Calu3 (cell line): ENCODE measurements at regions not wholly inside any gene's neighbourhood (a gene's known extent, or its start where the extent isn't known, plus 50 kb on each side); places are given as distances from the start of the nearest gene placed in this dataset.

Source experiments
- BruUV-seq: library from RNA; stranded (reverse); fragments of 400-500 nt; replicated peaks from 2 replicates; lab custom pipeline; 2021; lab: Mats Ljungman, UMichigan
- CTCF ChIA-PET: fragments of 300-600 bp; sonication (Branson Sonifier 250); formaldehyde crosslinking; loops from one replicate; lab custom pipeline; 2022; ENCODE audit warnings: antibody characterized with exemption; lab: Charles Lee
- DNase-seq: peaks from one replicate; pipeline ENCODE4 v3.0.0; 2022
- H3K27ac Mint-ChIP-seq: one replicate; pipeline ENCODE4 v1.8.0; 2022; ENCODE audit warnings: mixed read lengths; ENCODE audit not compliant: unreplicated experiment
- H3K27me3 Mint-ChIP-seq: one replicate; pipeline ENCODE4 v1.8.0; 2022; ENCODE audit warnings: mixed read lengths; ENCODE audit not compliant: unreplicated experiment
- H3K36me3 Mint-ChIP-seq: one replicate; pipeline ENCODE4 v1.8.0; 2022; ENCODE audit warnings: mild to moderate bottlenecking, moderate library complexity, mixed read lengths; ENCODE audit not compliant: insufficient read depth, unreplicated experiment
- H3K4me1 Mint-ChIP-seq: one replicate; pipeline ENCODE4 v1.8.0; 2022; ENCODE audit warnings: mild to moderate bottlenecking, low read depth, mixed read lengths; ENCODE audit not compliant: unreplicated experiment
- H3K4me3 Mint-ChIP-seq: one replicate; pipeline ENCODE4 v1.8.0; 2022; ENCODE audit warnings: mild to moderate bottlenecking, low read depth, moderate library complexity, mixed read lengths; ENCODE audit not compliant: unreplicated experiment
- H3K9me3 Mint-ChIP-seq: one replicate; pipeline ENCODE4 v1.8.0; 2022; ENCODE audit warnings: low read depth, mixed read lengths; ENCODE audit not compliant: unreplicated experiment
- CTCF ChIP-seq: fragments of 200-600 bp; IDR thresholded peaks from one replicate; pipeline ENCODE4 v1.8.0; 2022; ENCODE audit warnings: antibody characterized with exemption; ENCODE audit not compliant: unreplicated experiment
- intact Hi-C: fragments of 100-400 bp; cut with micrococcal nuclease; formaldehyde crosslinking; loops from one replicate; pipeline ENCODE4 v1.10.0; 2022; ENCODE audit not compliant: unreplicated experiment

DNA sequence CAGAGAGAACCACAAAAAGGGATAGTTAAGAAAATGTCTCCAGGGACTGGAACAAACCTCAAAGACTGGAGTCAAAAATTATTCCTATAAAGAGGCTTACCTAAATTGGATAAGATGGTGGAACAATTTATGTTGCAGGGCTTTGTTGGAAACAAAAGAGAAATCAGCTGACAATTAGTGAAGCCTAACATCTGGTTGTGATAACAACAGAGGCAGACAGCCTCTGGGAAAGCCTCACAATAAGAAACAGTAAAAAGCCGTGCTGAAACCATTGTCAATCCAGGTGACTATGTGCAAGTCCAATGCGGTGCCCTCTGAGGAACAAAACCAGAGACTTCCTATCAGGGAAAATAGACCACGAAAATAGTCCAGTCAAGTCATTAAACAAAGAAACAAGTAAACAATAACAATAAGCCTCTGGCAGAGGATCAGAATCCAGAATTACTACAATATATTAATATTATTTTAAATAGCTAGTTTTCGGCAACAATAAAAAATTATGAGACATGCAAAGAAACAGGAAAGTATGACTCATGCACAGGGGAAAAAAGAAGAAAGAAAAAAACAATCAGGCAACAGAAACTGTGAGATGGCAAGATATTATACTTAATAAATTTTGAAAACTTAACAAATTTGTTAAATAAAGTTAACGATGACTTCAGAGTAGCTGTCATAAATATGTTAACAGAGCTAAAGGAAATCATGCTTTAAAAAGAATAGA lies 99.7 kb upstream of the RXFP2 start:
- no peak for DNase-seq
- Mint-ChIP-seq H3K4me3 (no peak overlapping the region), H3K36me3 (no peaks in the 10 kb centered on the region), H3K4me1 (no peaks in the 10 kb centered on the region), H3K27me3 (no peaks in the 10 kb centered on the region), H3K9me3 (peaks cover 9% of the 10 kb centered on the region), H3K27ac (no peak overlapping the region)
- CTCF ChIA-PET: interaction anchor here (0.6 kb wide), 1 partner anchor 42 kb away, joined by 3 read pairs; no protein-coding TSS in a partner anchor
- intact Hi-C loops: no loop called here
- BruUV-seq: no TSS peak
- TF ChIP-seq CTCF: no peak

GRCh38 chr13:31649766-31650165 lies 89.6 kb upstream of the RXFP2 start:
- H3K9me3 Mint-ChIP-seq: no peaks in the 10 kb centered on the region
- H3K27ac Mint-ChIP-seq: no peak overlapping the region
- CTCF ChIA-PET: no interaction called here
- no TSS peak for BruUV-seq
- TF ChIP-seq CTCF: no peak
- H3K4me3 Mint-ChIP-seq: no peak overlapping the region
- intact Hi-C loops: no loop called here
- no peaks in the 10 kb centered on the region for H3K27me3 Mint-ChIP-seq
- no peaks in the 10 kb centered on the region for H3K36me3 Mint-ChIP-seq
- no peaks in the 10 kb centered on the region for H3K4me1 Mint-ChIP-seq
- DNase-seq: no peak

- Mint-ChIP-seq H3K4me3 (no peak overlapping the region), H3K9me3 (no peaks in the 10 kb centered on the region), H3K27ac (no peak overlapping the region), H3K27me3 (no peaks in the 10 kb centered on the region), H3K4me1 (no peaks in the 10 kb centered on the region), H3K36me3 (no peaks in the 10 kb centered on the region)
- no TSS peak for BruUV-seq
- CTCF ChIA-PET: no interaction called here
- TF ChIP-seq CTCF: no peak
- no peak for DNase-seq
- intact Hi-C loops: no loop called here
Observed at GRCh38 chr13:31653730-31654129, 85.6 kb upstream of the RXFP2 start.

DNA sequence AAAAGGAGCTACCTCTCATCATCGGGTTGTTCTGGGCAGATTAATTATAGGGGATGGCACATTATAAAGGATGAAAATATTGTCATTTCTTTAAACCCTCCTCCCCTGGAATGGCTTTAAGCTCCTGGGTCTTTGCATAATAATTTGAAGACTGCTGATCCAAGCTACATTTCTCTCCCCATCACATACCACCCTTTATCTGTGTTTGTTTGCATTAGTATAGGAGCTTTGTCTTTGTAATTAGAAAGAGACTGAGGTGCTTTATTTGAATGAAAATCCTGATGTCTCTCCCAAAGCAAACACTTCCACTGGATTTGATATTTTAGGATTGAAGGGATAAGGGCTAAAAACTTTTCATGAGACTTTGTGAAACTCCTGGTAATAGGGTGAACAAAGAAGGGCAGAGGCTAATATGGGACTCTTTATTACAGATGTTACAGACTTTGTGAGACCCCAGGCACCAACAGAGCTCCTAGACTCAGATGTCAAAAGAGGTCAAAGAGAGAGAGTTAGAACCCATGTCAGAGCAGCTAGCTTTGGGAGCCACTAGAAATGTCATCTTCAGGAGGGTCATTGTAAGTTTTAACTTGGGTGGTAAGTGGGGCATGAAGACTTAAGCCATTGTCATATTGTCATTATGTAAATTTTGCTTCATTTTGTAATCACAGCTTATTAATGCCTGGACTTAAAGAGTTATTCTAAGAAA lies 75.3 kb upstream of the RXFP2 start:
- TF ChIP-seq CTCF: no peak
- no peaks in the 10 kb centered on the region for H3K27me3 Mint-ChIP-seq
- H3K27ac Mint-ChIP-seq: no peak overlapping the region
- BruUV-seq: no TSS peak
- H3K4me3 Mint-ChIP-seq: no peak overlapping the region
- intact Hi-C loops: no loop called here
- no peaks in the 10 kb centered on the region for H3K36me3 Mint-ChIP-seq
- DNase-seq: no peak
- CTCF ChIA-PET: no interaction called here
- H3K9me3 Mint-ChIP-seq: peaks cover 2% of the 10 kb centered on the region
- no peaks in the 10 kb centered on the region for H3K4me1 Mint-ChIP-seq
